ENCODE measurements at regions not wholly inside any gene's neighbourhood (a gene's known extent, or its start where the extent isn't known, plus 50 kb on each side); places are given as distances from the start of the nearest gene placed in this dataset.

DNA sequence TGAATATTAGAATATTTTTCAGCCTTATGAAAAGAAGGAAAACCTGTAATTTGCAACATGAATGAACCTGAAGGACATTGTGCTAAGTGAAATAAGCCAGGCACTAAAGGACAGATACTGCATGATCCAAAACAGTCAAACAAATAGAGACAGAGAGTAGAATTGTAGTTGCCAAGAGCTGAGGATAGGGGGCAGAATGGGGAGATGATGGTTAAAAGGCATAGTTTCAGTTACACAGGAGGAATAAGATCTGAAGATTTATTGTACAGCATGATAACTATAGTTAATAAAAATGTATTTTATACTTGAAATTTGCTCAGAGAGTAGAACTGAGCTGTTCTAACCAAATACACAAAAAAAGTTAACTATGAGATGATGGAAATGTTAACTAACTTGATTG lies 149.0 kb upstream of the TMEM106B start:
- Histone ChIP-seq H3K27ac (replicated peaks) (no peak overlapping the region), H3K27me3 (ENCODE audit: insufficient read depth, poor library complexity, severe bottlenecking) (no peaks in the 10 kb centered on the region), H3K4me3 (replicated peaks; ENCODE audit: insufficient read depth, low read length) (no peak overlapping the region)
- no peak for DNase-seq (ENCODE audit: low read depth in 1 of 2, low spot score in 1 of 2)
- TF ChIP-seq SPI1 (IDR thresholded peaks at IDR 0.05; ENCODE audit: borderline replicate concordance, low read depth) (no peak), GABPA (IDR thresholded peaks at IDR 0.05; ENCODE audit: low read depth) (no peak), POLR2AphosphoS5 (IDR thresholded peaks at IDR 0.05; ENCODE audit: low read depth) (no peak)
- TF ChIP-seq, protein P1, sequence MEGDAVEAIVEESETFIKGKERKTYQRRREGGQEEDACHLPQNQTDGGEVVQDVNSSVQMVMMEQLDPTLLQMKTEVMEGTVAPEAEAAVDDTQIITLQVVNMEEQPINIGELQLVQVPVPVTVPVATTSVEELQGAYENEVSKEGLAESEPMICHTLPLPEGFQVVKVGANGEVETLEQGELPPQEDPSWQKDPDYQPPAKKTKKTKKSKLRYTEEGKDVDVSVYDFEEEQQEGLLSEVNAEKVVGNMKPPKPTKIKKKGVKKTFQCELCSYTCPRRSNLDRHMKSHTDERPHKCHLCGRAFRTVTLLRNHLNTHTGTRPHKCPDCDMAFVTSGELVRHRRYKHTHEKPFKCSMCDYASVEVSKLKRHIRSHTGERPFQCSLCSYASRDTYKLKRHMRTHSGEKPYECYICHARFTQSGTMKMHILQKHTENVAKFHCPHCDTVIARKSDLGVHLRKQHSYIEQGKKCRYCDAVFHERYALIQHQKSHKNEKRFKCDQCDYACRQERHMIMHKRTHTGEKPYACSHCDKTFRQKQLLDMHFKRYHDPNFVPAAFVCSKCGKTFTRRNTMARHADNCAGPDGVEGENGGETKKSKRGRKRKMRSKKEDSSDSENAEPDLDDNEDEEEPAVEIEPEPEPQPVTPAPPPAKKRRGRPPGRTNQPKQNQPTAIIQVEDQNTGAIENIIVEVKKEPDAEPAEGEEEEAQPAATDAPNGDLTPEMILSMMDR (IDR thresholded peaks at IDR 0.05; ENCODE audit: insufficient read depth, low read length) = no peak
- TF ChIP-seq, protein P2, sequence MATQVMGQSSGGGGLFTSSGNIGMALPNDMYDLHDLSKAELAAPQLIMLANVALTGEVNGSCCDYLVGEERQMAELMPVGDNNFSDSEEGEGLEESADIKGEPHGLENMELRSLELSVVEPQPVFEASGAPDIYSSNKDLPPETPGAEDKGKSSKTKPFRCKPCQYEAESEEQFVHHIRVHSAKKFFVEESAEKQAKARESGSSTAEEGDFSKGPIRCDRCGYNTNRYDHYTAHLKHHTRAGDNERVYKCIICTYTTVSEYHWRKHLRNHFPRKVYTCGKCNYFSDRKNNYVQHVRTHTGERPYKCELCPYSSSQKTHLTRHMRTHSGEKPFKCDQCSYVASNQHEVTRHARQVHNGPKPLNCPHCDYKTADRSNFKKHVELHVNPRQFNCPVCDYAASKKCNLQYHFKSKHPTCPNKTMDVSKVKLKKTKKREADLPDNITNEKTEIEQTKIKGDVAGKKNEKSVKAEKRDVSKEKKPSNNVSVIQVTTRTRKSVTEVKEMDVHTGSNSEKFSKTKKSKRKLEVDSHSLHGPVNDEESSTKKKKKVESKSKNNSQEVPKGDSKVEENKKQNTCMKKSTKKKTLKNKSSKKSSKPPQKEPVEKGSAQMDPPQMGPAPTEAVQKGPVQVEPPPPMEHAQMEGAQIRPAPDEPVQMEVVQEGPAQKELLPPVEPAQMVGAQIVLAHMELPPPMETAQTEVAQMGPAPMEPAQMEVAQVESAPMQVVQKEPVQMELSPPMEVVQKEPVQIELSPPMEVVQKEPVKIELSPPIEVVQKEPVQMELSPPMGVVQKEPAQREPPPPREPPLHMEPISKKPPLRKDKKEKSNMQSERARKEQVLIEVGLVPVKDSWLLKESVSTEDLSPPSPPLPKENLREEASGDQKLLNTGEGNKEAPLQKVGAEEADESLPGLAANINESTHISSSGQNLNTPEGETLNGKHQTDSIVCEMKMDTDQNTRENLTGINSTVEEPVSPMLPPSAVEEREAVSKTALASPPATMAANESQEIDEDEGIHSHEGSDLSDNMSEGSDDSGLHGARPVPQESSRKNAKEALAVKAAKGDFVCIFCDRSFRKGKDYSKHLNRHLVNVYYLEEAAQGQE (IDR thresholded peaks at IDR 0.05; ENCODE audit: insufficient replicate concordance, low read depth) = no peak

DNA sequence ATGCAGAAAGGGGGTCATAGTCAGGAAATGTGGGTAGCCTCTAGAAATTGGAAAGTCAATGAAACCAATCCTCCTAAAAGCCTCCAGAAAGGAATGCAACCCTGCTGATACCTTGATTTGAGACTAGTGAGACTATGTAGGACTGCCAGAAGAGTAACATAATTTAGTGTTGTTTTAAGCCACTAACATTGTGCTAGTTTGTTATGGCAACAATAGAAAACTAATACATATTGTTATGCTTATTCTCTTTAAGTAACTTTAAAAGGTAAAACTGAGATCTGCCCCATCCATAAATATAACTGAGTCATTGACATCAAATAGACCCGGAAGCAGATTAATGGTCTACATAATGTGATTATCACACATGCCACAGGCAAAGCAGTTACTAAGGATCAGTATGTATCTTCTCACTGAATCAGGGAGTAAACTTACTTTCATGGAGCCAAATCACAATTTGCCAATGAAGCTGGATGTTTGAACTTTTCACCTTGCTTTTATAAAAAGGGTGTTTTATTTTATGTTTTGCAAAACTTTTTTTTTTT lies 146.4 kb upstream of the TMEM106B start:
- no peaks in the 10 kb centered on the region for H3K27me3 ChIP-seq (ENCODE audit: insufficient read depth, poor library complexity, severe bottlenecking)
- TF ChIP-seq, protein P2 (IDR thresholded peaks at IDR 0.05; ENCODE audit: insufficient replicate concordance, low read depth) = no peak
- no peak for TF ChIP-seq POLR2AphosphoS5 (IDR thresholded peaks at IDR 0.05; ENCODE audit: low read depth)
- no peak for TF ChIP-seq SPI1 (IDR thresholded peaks at IDR 0.05; ENCODE audit: borderline replicate concordance, low read depth)
- TF ChIP-seq GABPA (IDR thresholded peaks at IDR 0.05; ENCODE audit: low read depth) = no peak
- TF ChIP-seq, protein P1 (IDR thresholded peaks at IDR 0.05; ENCODE audit: insufficient read depth, low read length) = no peak
- H3K4me3 ChIP-seq (replicated peaks; ENCODE audit: insufficient read depth, low read length) = no peak overlapping the region
- no peak overlapping the region for H3K27ac ChIP-seq (replicated peaks)
- DNase-seq (ENCODE audit: low read depth in 1 of 2, low spot score in 1 of 2) = no peak

DNA sequence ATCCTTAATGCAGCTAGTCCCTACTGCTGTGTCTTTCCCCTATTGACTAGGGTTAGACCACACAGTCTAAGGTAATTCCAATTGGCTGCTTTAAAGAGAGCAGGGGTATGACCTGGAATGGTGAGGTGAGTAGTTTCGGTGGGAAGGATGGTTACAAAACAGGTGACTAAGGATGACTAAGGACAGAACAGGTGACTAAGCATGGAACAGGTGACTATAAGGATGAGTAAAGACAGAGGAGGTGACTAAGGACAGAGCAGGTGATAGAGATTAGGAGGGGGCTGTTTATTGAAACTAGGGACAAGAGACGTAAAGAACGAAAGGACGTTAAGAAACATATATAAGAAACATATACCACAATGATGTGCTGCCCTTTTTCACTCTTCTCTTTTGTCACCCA lies 145.1 kb upstream of the TMEM106B start:
- DNase-seq (ENCODE audit: low read depth in 1 of 2, low spot score in 1 of 2) = no peak
- Histone ChIP-seq H3K4me3 (replicated peaks; ENCODE audit: insufficient read depth, low read length) (no peak overlapping the region), H3K27me3 (ENCODE audit: insufficient read depth, poor library complexity, severe bottlenecking) (no peaks in the 10 kb centered on the region), H3K27ac (replicated peaks) (no peak overlapping the region)
- TF ChIP-seq GABPA (IDR thresholded peaks at IDR 0.05; ENCODE audit: low read depth) (no peak), POLR2AphosphoS5 (IDR thresholded peaks at IDR 0.05; ENCODE audit: low read depth) (no peak), SPI1 (IDR thresholded peaks at IDR 0.05; ENCODE audit: borderline replicate concordance, low read depth) (no peak)
- TF ChIP-seq, protein P2 (IDR thresholded peaks at IDR 0.05; ENCODE audit: insufficient replicate concordance, low read depth) = no peak
- TF ChIP-seq, protein P1 (IDR thresholded peaks at IDR 0.05; ENCODE audit: insufficient read depth, low read length) = no peak
